K562 (cell line): ENCODE measurements at regions not wholly inside any gene's neighbourhood (a gene's known extent, or its start where the extent isn't known, plus 50 kb on each side); places are given as distances from the start of the nearest gene placed in this dataset.

Experiments used
- ATAC-seq: fragments of 200-7000 bp; cut with Tn5 transposase; 3 replicates; pipeline ENCODE4 v1.9.1; 2020; ENCODE audit warnings: moderate library complexity
- BruUV-seq: library from RNA; stranded (reverse); fragments of 400-500 nt; replicated peaks from 2 replicates; lab custom pipeline; 2021; lab: Mats Ljungman, UMichigan
- CTCF ChIA-PET: fragments of 300-600 bp; formaldehyde crosslinking; extraction: SDS; loops from one replicate; lab custom pipeline; 2021; ENCODE audit warnings: low intra/inter-chr PET ratio; lab: Yijun Ruan, JAX
- POLR2A ChIA-PET: fragments of 300-600, 350-650 bp; sonication (Branson Sonifier 250); formaldehyde crosslinking; extraction: SDS; loops from one replicate; lab custom pipeline; 2021; ENCODE audit warnings: antibody characterized with exemption, inconsistent platforms; lab: Yijun Ruan, JAX
- DNase-seq, 4 experiments: peaks; one replicate each; pipeline versions ENCODE4 v3.0.0 to v3.0.0-alpha.2; 2011 to 2018; ENCODE audit warnings: low spot score in 3 of 4, mixed read lengths in 3 of 4; ENCODE audit errors: extremely low read depth in 1 of 4
- FAIRE-seq: peaks from 2 replicates; lab custom pipeline; 2011; peaks lifted over from hg19 to GRCh38; lab: Jason Lieb, UNC
- H2AFZ ChIP-seq: 2 replicates; pipeline ENCODE4 v1.6.0; 2011; ENCODE audit warnings: low read depth, low read length, control low read depth, inconsistent platforms
- H3K27ac ChIP-seq: fragments of 200-600 bp; 3 replicates; pipeline ENCODE4 v1.8.0; 2011; ENCODE audit warnings: low read depth, mild to moderate bottlenecking, control low read depth, inconsistent platforms, low read length, moderate library complexity, mixed read lengths; ENCODE audit errors: extremely low read depth
- H3K27me3 ChIP-seq, 2 experiments: fragments of 300-600 bp in 1 of 2; 2 replicates in 1 of 2; 3 replicates in 1 of 2; pipeline versions ENCODE4 v1.6.0 to v1.8.0; 2011; ENCODE audit warnings: inconsistent platforms in 2 of 2, low read length in 2 of 2, mild to moderate bottlenecking in 1 of 2, mixed read lengths in 1 of 2, moderate library complexity in 1 of 2; ENCODE audit not compliant: control insufficient read depth in 2 of 2, insufficient read depth in 2 of 2
- H3K36me3 ChIP-seq: fragments of 300-600 bp; 3 replicates; pipeline ENCODE4 v1.8.0; 2011; ENCODE audit warnings: mild to moderate bottlenecking, low read length, inconsistent platforms; ENCODE audit not compliant: control insufficient read depth, insufficient read depth
- H3K4me1 ChIP-seq, 2 experiments: fragments of 200-600 bp in 1 of 2; replicated peaks in 1 of 2; 2 replicates in 1 of 2; 3 replicates in 1 of 2; pipeline versions ENCODE4 v1.5.1 to v1.8.0; 2011; ENCODE audit warnings: inconsistent platforms in 2 of 2, low read length in 2 of 2, mild to moderate bottlenecking in 1 of 2, mixed read lengths in 1 of 2, moderate library complexity in 1 of 2; ENCODE audit not compliant: control insufficient read depth in 2 of 2, insufficient read depth in 2 of 2
- H3K4me2 ChIP-seq: 2 replicates; pipeline ENCODE4 v1.6.1; 2011; ENCODE audit warnings: low read length, control low read depth, inconsistent platforms, mixed read lengths; ENCODE audit not compliant: insufficient read depth
- H3K4me3 ChIP-seq: fragments of 200-600 bp; sonication (generic), shearing (Covaris generic); 2 replicates; pipeline ENCODE4 v1.5.1; 2016; ENCODE audit warnings: control low read depth, inconsistent platforms
- H3K79me2 ChIP-seq: fragments of 200-600 bp; 3 replicates; pipeline ENCODE4 v1.8.0; 2011; ENCODE audit warnings: low read length, inconsistent platforms; ENCODE audit not compliant: control insufficient read depth, insufficient read depth
- H3K9ac ChIP-seq, 2 experiments: 2 replicates each; pipeline versions ENCODE4 v1.6.0 to v1.6.1; 2011; ENCODE audit warnings: low read depth in 2 of 2, low read length in 2 of 2, control low read depth in 1 of 2, inconsistent platforms in 1 of 2, mild to moderate bottlenecking in 1 of 2, mixed read lengths in 1 of 2; ENCODE audit not compliant: insufficient read depth in 1 of 2
- H3K9me1 ChIP-seq: one replicate; pipeline ENCODE4 v1.6.0; 2011; ENCODE audit warnings: inconsistent platforms, mild to moderate bottlenecking, low read length, moderate library complexity; ENCODE audit not compliant: control insufficient read depth, insufficient read depth
- H3K9me3 ChIP-seq: replicated peaks from 2 replicates; pipeline ENCODE4 v1.5.1; 2011; ENCODE audit warnings: low read depth, low read length, inconsistent platforms; ENCODE audit not compliant: control insufficient read depth, insufficient read depth
- H4K20me1 ChIP-seq: replicated peaks from 2 replicates; pipeline ENCODE4 v1.6.1; 2011; ENCODE audit warnings: low read length, inconsistent platforms, mixed read lengths; ENCODE audit not compliant: control insufficient read depth, insufficient read depth
- EWSR1 ChIP-seq: fragments of 450-650 bp; IDR thresholded peaks from 2 replicates; pipeline ENCODE4 v1.6.1; 2018; ENCODE audit warnings: borderline replicate concordance, mild to moderate bottlenecking, low read depth, moderate library complexity; ENCODE audit not compliant: partially characterized antibody
- HMG20A ChIP-seq: fragments of 450-650 bp; formaldehyde crosslinking; conservative IDR thresholded peaks from 2 replicates; pipeline ENCODE4 v1.4.0; 2020; ENCODE audit warnings: mild to moderate bottlenecking, mixed read lengths
- NRF1 ChIP-seq, 2 experiments: fragments of 450-650 bp; IDR thresholded peaks in 1 of 2; conservative IDR thresholded peaks in 1 of 2; 2 replicates each; pipeline ENCODE4 v1.6.1; 2014; ENCODE audit warnings: mild to moderate bottlenecking in 2 of 2
- RBM25 ChIP-seq: fragments of 200-400 bp; formaldehyde crosslinking; IDR thresholded peaks from 2 replicates; pipeline ENCODE4 v1.6.1; 2018; ENCODE audit warnings: low read length, low read depth, moderate library complexity; ENCODE audit not compliant: severe bottlenecking
- RREB1 ChIP-seq: fragments of 250-450 bp; sonication (Bioruptor Pico); IDR thresholded peaks from 2 replicates; pipeline ENCODE4 v1.4.0; 2020
- TEAD2 ChIP-seq: fragments of 450-650 bp; IDR thresholded peaks from 2 replicates; pipeline ENCODE4 v1.6.1; 2016; ENCODE audit warnings: missing genetic modification characterization, control low read depth, missing compliant biosample characterization
- ZNF408 ChIP-seq: fragments of 250-450 bp; sonication (Bioruptor Pico); IDR thresholded peaks from 2 replicates; pipeline ENCODE4 v1.4.0; 2020; ENCODE audit warnings: low read depth, mild to moderate bottlenecking, moderate library complexity
- ZNF431 ChIP-seq: sonication (generic); formaldehyde crosslinking; IDR thresholded peaks from 2 replicates; pipeline ENCODE4 v1.8.0; 2022; ENCODE audit warnings: mild to moderate bottlenecking, missing genetic modification reagents
- ZNF512 ChIP-seq: IDR thresholded peaks from 2 replicates; pipeline ENCODE4 v1.6.1; 2016; ENCODE audit warnings: missing genetic modification characterization, missing compliant biosample characterization
- ZNF589 ChIP-seq: fragments of 200-800 bp; sonication (Bioruptor generic); IDR thresholded peaks from 2 replicates; pipeline ENCODE4 v1.6.1; 2016; ENCODE audit warnings: low read depth, missing genetic modification characterization, missing compliant biosample characterization
- WGBS: fragments of 100-300 bp; shearing (Covaris generic); methylation state at CpG from one replicate; pipeline ENCODE4 v1.1.6; 2016; ENCODE audit warnings: low coverage, mixed read lengths; ENCODE audit not compliant: insufficient coverage; ENCODE audit errors: missing lambda C conversion rate; 5-methylcytosine and 5-hydroxymethylcytosine counted together
- in situ Hi-C: fragments of 300-500 bp; cut with MboI; formaldehyde crosslinking; loops from 4 replicates; pipeline ENCODE4 v1.15.0; 2018; ENCODE audit warnings: inconsistent platforms, mixed read lengths
- intact Hi-C: fragments of 100-400 bp; cut with micrococcal nuclease; formaldehyde crosslinking; loops from 2 replicates; pipeline ENCODE4 v1.14.2; 2022

- Histone ChIP-seq H3K4me1 (no peaks in the 10 kb centered on the region), H3K79me2 (no peaks in the 10 kb centered on the region), H3K27ac (no peak overlapping the region), H3K4me2 (no peak overlapping the region), H3K9me1 (no peaks in the 10 kb centered on the region), H4K20me1 (no peaks in the 10 kb centered on the region), H3K9me3 (no peaks in the 10 kb centered on the region), H2AFZ (no peak overlapping the region), H3K4me3 (no peak overlapping the region), H3K9ac (no peak overlapping the region), H3K27me3 (no peaks in the 10 kb centered on the region)
- FAIRE-seq = no peak
- no peak for DNase-seq
- BruUV-seq = no TSS peak
- 0% methylated on average over 1 of the region's 1 CpG for WGBS
- intact Hi-C loops = no loop called here
- CTCF ChIA-PET = no interaction called here
- POLR2A ChIA-PET = no interaction called here
- no peak for ATAC-seq
- in situ Hi-C loops = no loop called here
- no peak for TF ChIP-seq ZNF512 (tag)
- TF ChIP-seq TEAD2 (tag) = no peak
- TF ChIP-seq ZNF431 (CRISPR knock-in tag) = no peak
- TF ChIP-seq NRF1 (conservative IDR thresholded peaks at IDR 0.05 in 1 of 2, IDR thresholded peaks at IDR 0.05 in 1 of 2) = no peak
- no peak for TF ChIP-seq RBM25
- no peak for TF ChIP-seq EWSR1
- no peak for TF ChIP-seq HMG20A
- TF ChIP-seq RREB1 = no peak
- TF ChIP-seq ZNF589 = no peak
- no peak for TF ChIP-seq ZNF408 (CRISPR knock-in tag)
- TF ChIP-seq, all 486 proteins: peak for 0
- no peaks in the 10 kb centered on the region for H3K36me3 ChIP-seq
Measured at GRCh38 chr1:221122501-221122900, 243.3 kb downstream of the HLX start.
